ENCODE measurements at regions not wholly inside any gene's neighbourhood (a gene's known extent, or its start where the extent isn't known, plus 50 kb on each side); places are given as distances from the start of the nearest gene placed in this dataset.

DNA sequence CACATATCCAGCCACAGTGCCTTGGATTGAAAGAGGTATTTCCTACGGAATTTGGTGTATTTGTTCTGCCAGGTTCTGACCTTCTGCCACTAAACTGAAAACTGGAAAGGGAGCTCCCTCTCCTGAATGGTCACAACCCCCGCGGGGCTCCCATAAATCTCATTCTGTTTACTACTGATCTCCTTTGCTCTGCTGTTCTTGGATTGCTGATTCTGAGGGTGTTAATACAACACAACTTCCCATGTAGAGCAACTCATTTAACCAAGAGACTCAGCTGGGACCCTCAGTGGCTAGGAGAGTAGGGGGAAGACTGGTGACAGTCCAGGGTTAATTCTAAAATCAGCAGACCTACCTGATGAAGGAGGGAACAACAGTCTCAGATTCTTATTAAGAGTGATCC lies 662.9 kb downstream of the INHBA start:
- DNase-seq (ENCODE audit: low spot score), result no peak

- DNase-seq (ENCODE audit: low spot score), result no peak
Observed at GRCh38 chr7:41039386-41039953, 663.4 kb downstream of the INHBA start.

DNA sequence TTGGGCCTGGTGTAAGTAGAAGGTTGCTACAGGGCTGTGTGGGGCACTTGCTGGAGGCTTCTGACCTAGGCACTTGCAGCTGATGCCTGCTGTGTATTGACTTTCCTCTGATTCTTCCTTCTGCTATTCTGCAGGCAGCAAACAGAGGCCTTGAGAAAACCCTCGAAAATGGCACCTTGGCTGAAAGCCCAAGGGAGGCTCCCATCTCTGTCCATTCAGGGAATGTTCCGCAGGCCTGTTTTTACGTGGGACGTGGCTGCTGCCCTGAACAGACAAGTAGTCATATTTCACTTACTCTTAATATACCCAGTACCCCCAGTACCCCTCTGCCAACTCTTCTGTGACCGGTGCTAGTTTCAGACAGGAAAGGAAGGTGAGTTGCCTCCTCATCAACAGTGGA lies 664.7 kb downstream of the INHBA start:
- DNase-seq (ENCODE audit: low spot score), result no peak

- no peak for DNase-seq (ENCODE audit: low spot score)
Observed at GRCh38 chr7:41037691-41038090, 665.2 kb downstream of the INHBA start.

DNA sequence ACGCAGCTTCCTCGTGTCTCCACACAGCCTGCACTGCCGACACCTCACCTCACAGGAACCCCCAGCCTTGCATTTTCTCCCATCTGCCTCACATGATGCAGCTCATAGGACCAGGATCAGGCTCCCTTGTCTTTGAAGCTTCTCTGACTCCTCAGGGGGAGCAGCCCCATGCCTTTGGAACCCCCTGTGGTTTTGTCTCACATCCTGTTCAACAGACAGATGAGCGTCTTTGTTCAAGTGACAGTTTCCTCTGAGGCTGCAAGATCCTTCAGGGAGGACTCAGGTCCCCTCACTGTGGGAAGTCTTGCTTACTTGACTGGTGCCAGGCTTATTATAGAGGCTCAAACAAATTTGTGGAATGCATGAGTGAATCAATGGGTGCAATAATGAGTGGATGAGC lies 667.1 kb downstream of the INHBA start:
- no peak for DNase-seq (ENCODE audit: low spot score)

- DNase-seq (ENCODE audit: low spot score), result no peak
Observed at GRCh38 chr7:41033500-41033899, 669.4 kb downstream of the INHBA start.

DNA sequence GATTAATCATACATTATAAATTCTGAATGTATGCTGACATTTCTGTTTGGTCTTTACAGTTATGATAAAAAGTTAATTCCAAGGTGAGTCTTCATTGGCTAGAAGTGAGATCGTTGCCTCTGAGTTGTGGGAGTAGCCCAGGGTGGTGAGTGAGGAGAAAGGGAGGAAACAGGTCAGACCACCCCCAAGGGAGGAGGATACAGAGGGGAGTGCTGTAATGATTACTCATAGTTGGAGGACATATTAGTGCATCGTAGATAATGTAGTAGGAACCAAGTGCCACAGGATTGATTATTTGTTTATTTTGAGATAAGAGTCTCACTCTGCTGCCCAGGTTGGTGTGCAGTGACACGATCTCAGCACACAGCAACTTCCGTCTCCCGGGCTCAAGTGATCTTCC lies 672.2 kb downstream of the INHBA start:
- no peak for DNase-seq (ENCODE audit: low spot score)

DNA sequence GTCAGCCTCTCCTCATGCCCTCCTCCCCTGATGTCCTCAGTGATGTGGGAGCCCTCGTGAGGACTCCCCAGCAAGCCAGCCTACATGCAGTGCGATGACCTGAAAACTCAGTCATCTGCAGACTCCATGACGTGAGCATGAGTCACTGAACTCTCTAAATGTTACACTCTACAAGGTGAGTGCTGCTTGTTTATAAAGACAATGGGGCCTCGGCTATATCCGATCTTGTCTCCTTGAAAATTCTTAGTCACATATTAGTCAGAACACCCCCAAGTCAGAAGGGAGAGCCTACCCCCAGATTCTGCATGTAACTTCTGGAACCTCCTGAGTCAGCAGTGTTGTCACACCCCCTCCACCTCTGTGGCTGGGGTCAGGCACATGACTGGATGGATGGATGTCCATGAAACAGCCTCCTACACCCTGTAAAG lies 673.8 kb downstream of the INHBA start:
- DNase-seq (ENCODE audit: low spot score), result no peak

GRCh38 chr7:41028580-41028979 lies 674.3 kb downstream of the INHBA start:
- DNase-seq (ENCODE audit: low spot score), result no peak

DNA sequence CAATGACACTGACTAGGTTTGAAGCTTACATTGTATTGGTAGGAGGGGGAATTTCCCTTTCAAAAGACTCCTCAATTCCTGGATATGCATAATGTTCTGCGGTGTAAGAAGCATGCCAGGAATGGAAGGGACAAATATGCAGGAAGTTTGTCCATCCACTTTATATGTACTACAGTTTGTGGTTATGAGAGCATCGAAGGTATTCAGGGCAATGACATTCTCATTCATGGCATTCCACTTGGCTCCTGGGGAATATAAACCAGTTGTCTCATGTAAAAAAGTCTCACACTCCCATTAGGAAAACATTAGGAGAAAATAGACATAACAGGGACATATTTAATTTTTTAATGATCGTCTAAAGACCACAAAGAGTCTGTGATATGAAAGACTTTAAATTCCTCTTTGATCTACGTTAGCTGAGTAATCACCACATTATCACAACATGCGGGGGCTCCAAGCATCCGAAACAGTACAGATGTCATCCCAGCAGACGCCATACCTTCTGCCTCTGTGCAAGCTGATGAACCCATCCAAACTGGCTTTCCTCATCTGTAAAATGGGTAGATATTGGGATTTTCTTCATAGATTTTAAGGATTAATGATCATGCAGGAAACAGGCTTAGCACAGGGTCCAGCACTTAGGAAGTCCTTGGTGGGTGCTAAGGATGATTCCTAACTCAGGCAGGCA lies 675.3 kb downstream of the INHBA start:
- no peak for DNase-seq (ENCODE audit: low spot score)

DNA sequence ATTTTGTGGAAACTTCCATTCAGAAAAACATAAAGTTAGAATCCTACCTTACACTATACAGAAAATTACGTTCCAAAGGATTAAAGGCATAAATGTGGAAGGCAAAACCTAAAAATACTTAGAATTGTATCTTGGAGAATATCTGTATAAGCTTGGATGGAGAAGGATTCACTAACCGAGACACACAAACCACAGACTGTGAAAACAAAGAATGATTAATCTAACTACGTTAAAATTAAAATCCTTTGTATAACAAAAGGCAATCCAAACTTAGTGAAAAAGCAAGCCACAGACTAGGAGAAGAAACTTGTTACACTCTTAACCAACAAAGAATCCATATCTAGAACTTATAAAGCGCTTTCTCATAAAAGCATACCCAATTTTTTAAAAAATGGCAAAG lies 678.8 kb downstream of the INHBA start:
- DNase-seq (ENCODE audit: low spot score), result no peak

DNA sequence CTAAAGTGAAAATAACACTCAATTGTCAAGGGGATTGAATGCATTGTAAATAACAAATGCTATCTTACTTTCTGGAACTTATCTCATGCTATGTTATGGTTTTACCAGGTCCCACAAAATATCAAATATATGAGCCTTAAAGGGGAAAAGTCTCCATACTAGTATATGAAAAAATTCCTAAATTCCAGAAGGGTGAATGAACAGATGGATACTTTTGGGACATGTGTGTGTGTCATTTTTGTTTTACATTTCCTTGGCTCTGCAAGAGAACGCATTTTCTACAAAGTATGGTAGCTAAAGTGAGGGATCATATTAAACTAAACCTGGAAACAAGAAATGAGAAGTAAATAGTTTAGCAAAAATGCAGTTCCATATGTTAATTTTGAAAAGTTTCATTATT lies 682.8 kb downstream of the INHBA start:
- DNase-seq (ENCODE audit: low spot score), result no peak

DNA sequence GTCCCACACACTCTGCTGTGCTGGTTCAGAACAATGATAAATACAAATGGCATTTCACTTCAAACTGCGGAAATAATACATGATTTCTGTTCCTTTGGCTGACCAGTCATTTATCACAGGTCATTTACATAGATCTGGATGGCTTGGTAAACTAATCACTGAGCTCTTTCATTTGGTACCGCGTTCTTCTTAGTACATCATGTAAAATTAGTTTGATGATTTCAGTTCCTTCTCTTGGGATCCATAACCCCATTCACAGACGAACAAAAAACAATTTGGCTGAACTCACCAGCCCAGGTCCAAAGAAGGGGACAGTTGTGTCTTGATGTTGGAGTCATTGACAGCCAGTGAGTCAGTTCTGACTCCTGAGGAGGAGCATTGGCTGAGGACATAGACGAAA lies 689.8 kb downstream of the INHBA start:
- no peak for DNase-seq (ENCODE audit: low spot score)

- no peak for DNase-seq (ENCODE audit: low spot score)
Observed at GRCh38 chr7:41012041-41012440, 690.8 kb downstream of the INHBA start.

DNA sequence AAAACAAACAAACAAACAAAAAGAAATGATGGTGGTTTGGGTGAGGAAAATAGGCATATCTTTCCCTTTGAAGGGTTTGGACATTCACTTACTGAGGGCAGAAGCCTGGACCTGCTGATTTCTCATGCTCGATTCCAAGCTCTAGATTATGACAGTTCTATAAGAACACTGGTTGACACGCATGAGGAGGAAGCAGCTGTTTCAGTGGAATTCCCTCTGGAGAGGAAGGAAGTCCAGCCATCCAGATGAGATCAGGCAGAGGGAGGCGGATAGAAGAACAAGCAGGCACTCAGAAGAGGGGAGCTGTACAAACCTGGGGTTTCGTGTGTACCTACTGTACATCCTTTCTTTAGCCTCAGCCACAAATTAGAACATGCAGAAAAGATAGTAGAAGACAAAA lies 691.9 kb downstream of the INHBA start:
- DNase-seq (ENCODE audit: low spot score), result no peak

- no peak for DNase-seq (ENCODE audit: low spot score)
Observed at GRCh38 chr7:41010418-41010817, 692.5 kb downstream of the INHBA start.

- peak; percentile 48 for DNase-seq (ENCODE audit: low spot score)
Observed at GRCh38 chr7:41007811-41008210, 695.1 kb downstream of the INHBA start.

GRCh38 chr7:41007351-41007751 lies 695.5 kb downstream of the INHBA start:
- DNase-seq (ENCODE audit: low spot score), result no peak

GRCh38 chr7:41006306-41006995 lies 696.4 kb downstream of the INHBA start:
- no peak for DNase-seq (ENCODE audit: low spot score)

GRCh38 chr7:41005374-41005901 lies 697.5 kb downstream of the INHBA start:
- no peak for DNase-seq (ENCODE audit: low spot score)

- DNase-seq (ENCODE audit: low spot score), result no peak
Observed at GRCh38 chr7:41003977-41004376, 698.9 kb downstream of the INHBA start.

- no peak for DNase-seq (ENCODE audit: low spot score)
Observed at GRCh38 chr7:41003611-41003940, 699.3 kb downstream of the INHBA start.

Measured in D341Med (cell line).